H9 (cell line): ENCODE measurements at regions not wholly inside any gene's neighbourhood (a gene's known extent, or its start where the extent isn't known, plus 50 kb on each side); places are given as distances from the start of the nearest gene placed in this dataset.
A peak's percentile ranks its signal among the peaks of the same experiment; 100 is the strongest.
"Not testable (repeated sequence)": the region's sequence is repeated elsewhere in the genome, so short reads cannot be mapped to it uniquely, and the experiment has no call there.

ENCODE experiments used
- DNase-seq: peaks from one replicate; pipeline ENCODE4 v3.0.0-alpha.2; 2017
- H2AFZ ChIP-seq: one replicate; pipeline ENCODE4 v1.6.1; 2013; ENCODE audit warnings: mild to moderate bottlenecking, low read length, control low read depth, moderate library complexity
- H2AK5ac ChIP-seq: 2 replicates; pipeline ENCODE4 v1.6.1; 2013; ENCODE audit warnings: low read length, control low read depth, mixed read lengths; ENCODE audit not compliant: insufficient read length
- H2BK120ac ChIP-seq: one replicate; pipeline ENCODE4 v1.6.1; 2013; ENCODE audit warnings: low read depth, mild to moderate bottlenecking, low read length, control low read depth, inconsistent platforms; ENCODE audit not compliant: poor library complexity, severe bottlenecking
- H2BK12ac ChIP-seq: 2 replicates; pipeline ENCODE4 v1.6.1; 2013; ENCODE audit warnings: low read length, control low read depth, mixed read lengths, low read depth; ENCODE audit not compliant: insufficient read length
- H2BK15ac ChIP-seq: 2 replicates; pipeline ENCODE4 v1.6.1; 2013; ENCODE audit warnings: low read depth, low read length, control low read depth
- H2BK20ac ChIP-seq: one replicate; pipeline ENCODE4 v1.6.1; 2013; ENCODE audit warnings: low read depth, mild to moderate bottlenecking, low read length, control low read depth, inconsistent platforms; ENCODE audit not compliant: poor library complexity, severe bottlenecking
- H2BK5ac ChIP-seq: 2 replicates; pipeline ENCODE4 v1.6.1; 2013; ENCODE audit warnings: low read length, control low read depth, mixed read lengths; ENCODE audit not compliant: insufficient read length
- H3K14ac ChIP-seq: 2 replicates; pipeline ENCODE4 v1.6.1; 2013; ENCODE audit warnings: low read length, control low read depth; ENCODE audit not compliant: insufficient read depth
- H3K18ac ChIP-seq: 2 replicates; pipeline ENCODE4 v1.6.1; 2013; ENCODE audit warnings: low read depth, mild to moderate bottlenecking, mixed read lengths, low read length, control low read depth; ENCODE audit not compliant: insufficient read length
- H3K23ac ChIP-seq: 2 replicates; pipeline ENCODE4 v1.6.1; 2013; ENCODE audit warnings: low read length, control low read depth, mixed read lengths, low read depth; ENCODE audit not compliant: insufficient read length
- H3K23me2 ChIP-seq: 2 replicates; pipeline ENCODE4 v1.6.1; 2013; ENCODE audit warnings: low read depth, mild to moderate bottlenecking, mixed read lengths, low read length, control low read depth; ENCODE audit not compliant: insufficient read length, poor library complexity, severe bottlenecking
- H3K27ac ChIP-seq: 2 replicates; pipeline ENCODE4 v1.5.1; 2013; ENCODE audit warnings: low read length, control low read depth, mixed read lengths, low read depth; ENCODE audit not compliant: insufficient read length
- H3K27me3 ChIP-seq: 2 replicates; pipeline ENCODE4 v1.6.1; 2013; ENCODE audit warnings: low read length, control low read depth, inconsistent platforms; ENCODE audit not compliant: insufficient read depth
- H3K4ac ChIP-seq: 2 replicates; pipeline ENCODE4 v1.6.1; 2013; ENCODE audit warnings: low read depth, mild to moderate bottlenecking, control low read depth, inconsistent platforms, low read length, moderate library complexity
- H3K4me1 ChIP-seq: 2 replicates; pipeline ENCODE4 v1.6.1; 2013; ENCODE audit warnings: low read length, control low read depth, inconsistent platforms; ENCODE audit not compliant: insufficient read depth
- H3K4me2 ChIP-seq: 2 replicates; pipeline ENCODE4 v1.6.1; 2013; ENCODE audit warnings: low read length, control low read depth, mixed read lengths; ENCODE audit not compliant: insufficient read length, insufficient read depth
- H3K56ac ChIP-seq: 2 replicates; pipeline ENCODE4 v1.6.1; 2013; ENCODE audit warnings: low read depth, mild to moderate bottlenecking, mixed read lengths, low read length, control low read depth; ENCODE audit not compliant: insufficient read length
- H3K79me1 ChIP-seq: 2 replicates; pipeline ENCODE4 v1.6.1; 2013; ENCODE audit warnings: low read depth, mild to moderate bottlenecking, moderate library complexity, low read length, control low read depth, inconsistent platforms; ENCODE audit not compliant: insufficient read depth, poor library complexity, severe bottlenecking
- H3K79me2 ChIP-seq: 2 replicates; pipeline ENCODE4 v1.6.1; 2013; ENCODE audit warnings: low read length, control low read depth, inconsistent platforms; ENCODE audit not compliant: insufficient read depth
- H3K9ac ChIP-seq: 2 replicates; pipeline ENCODE4 v1.6.1; 2013; ENCODE audit warnings: low read length, control low read depth, mixed read lengths; ENCODE audit not compliant: insufficient read length; ENCODE audit errors: extremely low read depth
- H3K9me3 ChIP-seq: one replicate; pipeline ENCODE4 v1.6.1; 2013; ENCODE audit warnings: low read depth, low read length, inconsistent platforms; ENCODE audit not compliant: control insufficient read depth
- H3T11ph ChIP-seq: one replicate; pipeline ENCODE4 v1.6.1; 2013; ENCODE audit warnings: mild to moderate bottlenecking, low read length, control low read depth, inconsistent platforms
- H4K20me1 ChIP-seq: one replicate; pipeline ENCODE4 v1.6.1; 2013; ENCODE audit not compliant: control insufficient read depth, insufficient read length, insufficient read depth
- H4K5ac ChIP-seq: 2 replicates; pipeline ENCODE4 v1.6.1; 2013; ENCODE audit warnings: low read depth, mild to moderate bottlenecking, mixed read lengths, low read length, control low read depth; ENCODE audit not compliant: insufficient read length
- H4K8ac ChIP-seq: replicated peaks from 2 replicates; pipeline ENCODE4 v1.6.1; 2013; ENCODE audit warnings: low read length, control low read depth, mixed read lengths, low read depth; ENCODE audit not compliant: insufficient read length
- H4K91ac ChIP-seq: 2 replicates; pipeline ENCODE4 v1.6.1; 2013; ENCODE audit warnings: low read depth, mild to moderate bottlenecking, moderate library complexity, mixed read lengths, low read length, control low read depth; ENCODE audit not compliant: insufficient read length
- H3K27ac Mint-ChIP-seq, 3 experiments: 2 replicates in 2 of 3; 3 replicates in 1 of 3; pipeline ENCODE4 v1.8.0; 2020 to 2021; ENCODE audit warnings: mixed read lengths in 3 of 3, mild to moderate bottlenecking in 1 of 3, moderate library complexity in 1 of 3
- H3K27me3 Mint-ChIP-seq: 2 replicates; pipeline ENCODE4 v1.8.0; 2021; ENCODE audit warnings: low read depth, mild to moderate bottlenecking, moderate library complexity, mixed read lengths
- H3K36me3 Mint-ChIP-seq, 3 experiments: 2 replicates in 2 of 3; 3 replicates in 1 of 3; pipeline ENCODE4 v1.8.0; 2020 to 2021; ENCODE audit warnings: low read depth in 3 of 3, mixed read lengths in 3 of 3; ENCODE audit not compliant: insufficient read depth in 1 of 3
- H3K4me1 Mint-ChIP-seq, 2 experiments: 2 replicates each; pipeline ENCODE4 v1.8.0; 2020; ENCODE audit warnings: mixed read lengths in 2 of 2
- H3K4me3 Mint-ChIP-seq, 2 experiments: 2 replicates in 1 of 2; 3 replicates in 1 of 2; pipeline ENCODE4 v1.8.0; 2020 to 2021; ENCODE audit warnings: mild to moderate bottlenecking in 2 of 2, mixed read lengths in 2 of 2, moderate library complexity in 1 of 2
- H3K9me3 Mint-ChIP-seq, 2 experiments: 2 replicates in 1 of 2; 3 replicates in 1 of 2; pipeline ENCODE4 v1.8.0; 2020; ENCODE audit warnings: mild to moderate bottlenecking in 2 of 2, mixed read lengths in 2 of 2, moderate library complexity in 1 of 2
- WGBS: extraction: QIAGEN DNeasy Blood & Tissue Kit; methylation state at CpG from one replicate; pipeline ENCODE4 v1.1.7; 2013; ENCODE audit warnings: missing lambda C conversion rate, low lambda C conversion rate, mixed read lengths; ENCODE audit not compliant: insufficient read length; ENCODE audit errors: extremely low coverage; 5-methylcytosine and 5-hydroxymethylcytosine counted together
- TF ChIP-seq, protein P1 (sequence below): fragments of 200-600 bp; sonication (generic); conservative IDR thresholded peaks from 3 replicates; pipeline ENCODE4 v1.8.0; 2021; ENCODE audit warnings: antibody characterized with exemption, mild to moderate bottlenecking

DNA sequence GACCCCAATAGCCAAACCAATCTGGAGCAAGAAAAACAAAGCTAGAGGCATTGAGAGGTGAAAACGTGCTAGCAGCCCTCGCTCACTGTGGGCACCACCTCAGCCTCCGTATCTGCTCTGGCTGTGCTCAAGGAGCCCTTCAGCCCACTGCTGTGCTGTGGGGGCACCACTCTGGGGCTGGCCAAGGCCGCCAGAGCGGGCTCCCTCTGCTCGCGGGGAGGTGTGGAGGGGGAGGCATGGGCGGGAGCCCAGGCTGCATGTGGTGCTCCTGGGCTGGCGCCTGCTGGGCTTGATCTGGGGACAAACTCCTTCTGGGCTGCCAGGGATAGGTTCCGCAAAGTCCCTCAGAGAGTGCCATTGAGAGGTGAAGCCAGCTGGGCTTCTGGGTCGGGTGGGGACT is 1002.0 kb downstream of the GATA3 start:
- no peak overlapping the region for H4K5ac ChIP-seq
- H3K27me3 ChIP-seq, result no peaks in the 10 kb centered on the region
- no peaks in the 10 kb centered on the region for H3K79me2 ChIP-seq
- H4K91ac ChIP-seq, result no peak overlapping the region
- H3K27ac Mint-ChIP-seq, result no peak overlapping the region
- H4K8ac ChIP-seq, result no peak overlapping the region
- no peak overlapping the region for H3K4ac ChIP-seq
- H3K23ac ChIP-seq, result no peak overlapping the region
- no CpG with 5 or more reads among the region's 11 CpGs for WGBS
- no peak for DNase-seq
- H3K27me3 Mint-ChIP-seq, result peaks cover 4% of the 10 kb centered on the region
- no peaks in the 10 kb centered on the region; a peak in 1 of 7 replicates for H3K36me3 Mint-ChIP-seq
- H3K4me3 Mint-ChIP-seq, result no peak overlapping the region
- no peak overlapping the region for H3K14ac ChIP-seq
- H3K9ac ChIP-seq, result no peak overlapping the region
- no peaks in the 10 kb centered on the region for H3K4me1 ChIP-seq
- no peak overlapping the region for H3T11ph ChIP-seq
- H3K56ac ChIP-seq, result no peak overlapping the region
- H2BK15ac ChIP-seq, result no peak overlapping the region
- no peaks in the 10 kb centered on the region for H3K4me1 Mint-ChIP-seq
- no peaks in the 10 kb centered on the region for H4K20me1 ChIP-seq
- no peak overlapping the region for H2BK120ac ChIP-seq
- TF ChIP-seq, protein P1, sequence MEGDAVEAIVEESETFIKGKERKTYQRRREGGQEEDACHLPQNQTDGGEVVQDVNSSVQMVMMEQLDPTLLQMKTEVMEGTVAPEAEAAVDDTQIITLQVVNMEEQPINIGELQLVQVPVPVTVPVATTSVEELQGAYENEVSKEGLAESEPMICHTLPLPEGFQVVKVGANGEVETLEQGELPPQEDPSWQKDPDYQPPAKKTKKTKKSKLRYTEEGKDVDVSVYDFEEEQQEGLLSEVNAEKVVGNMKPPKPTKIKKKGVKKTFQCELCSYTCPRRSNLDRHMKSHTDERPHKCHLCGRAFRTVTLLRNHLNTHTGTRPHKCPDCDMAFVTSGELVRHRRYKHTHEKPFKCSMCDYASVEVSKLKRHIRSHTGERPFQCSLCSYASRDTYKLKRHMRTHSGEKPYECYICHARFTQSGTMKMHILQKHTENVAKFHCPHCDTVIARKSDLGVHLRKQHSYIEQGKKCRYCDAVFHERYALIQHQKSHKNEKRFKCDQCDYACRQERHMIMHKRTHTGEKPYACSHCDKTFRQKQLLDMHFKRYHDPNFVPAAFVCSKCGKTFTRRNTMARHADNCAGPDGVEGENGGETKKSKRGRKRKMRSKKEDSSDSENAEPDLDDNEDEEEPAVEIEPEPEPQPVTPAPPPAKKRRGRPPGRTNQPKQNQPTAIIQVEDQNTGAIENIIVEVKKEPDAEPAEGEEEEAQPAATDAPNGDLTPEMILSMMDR, result no peak
- H3K79me1 ChIP-seq, result no peaks in the 10 kb centered on the region
- no peak overlapping the region for H2BK5ac ChIP-seq
- no peak overlapping the region for H2AFZ ChIP-seq
- no peak overlapping the region for H2BK20ac ChIP-seq
- H3K18ac ChIP-seq, result no peak overlapping the region
- no peaks in the 10 kb centered on the region for H3K23me2 ChIP-seq
- H3K9me3 Mint-ChIP-seq, result peaks cover 0 to 8% of the 10 kb centered on the region in 2 experiments; a peak in 4 of 5 replicates
- H2AK5ac ChIP-seq, result no peak overlapping the region
- H3K4me2 ChIP-seq, result no peak overlapping the region
- H2BK12ac ChIP-seq, result no peak overlapping the region
- H3K9me3 ChIP-seq, result no peaks in the 10 kb centered on the region
- H3K27ac ChIP-seq, result no peak overlapping the region

DNA sequence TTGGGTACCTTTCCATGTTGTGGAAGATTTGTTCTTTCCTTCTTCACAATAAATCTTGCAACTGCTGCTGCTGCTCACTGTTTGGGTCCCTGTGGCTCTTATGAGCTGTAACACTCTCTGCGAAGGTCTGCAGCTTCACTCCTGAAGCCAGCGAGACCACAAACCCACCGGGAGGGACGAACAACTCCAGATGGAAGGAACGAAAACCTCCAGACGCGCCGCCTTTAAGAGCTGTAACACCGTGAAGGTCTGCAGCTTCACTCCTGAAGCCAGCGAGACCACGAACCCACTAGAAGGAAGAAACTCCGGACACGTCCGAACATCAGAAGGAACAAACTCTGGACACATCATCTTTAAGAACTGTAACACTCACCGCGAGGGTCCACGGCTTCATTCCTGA is 1002.8 kb downstream of the GATA3 start:
- not testable (repeated sequence) for H2BK5ac ChIP-seq, H3K4me2 ChIP-seq, H2BK15ac ChIP-seq, H4K91ac ChIP-seq, H3K9me3 Mint-ChIP-seq, H2BK20ac ChIP-seq, H3K23ac ChIP-seq, H3K4me3 Mint-ChIP-seq, H3K79me1 ChIP-seq, H3K79me2 ChIP-seq, H4K5ac ChIP-seq, H3K23me2 ChIP-seq, H3K27ac ChIP-seq, H3K4ac ChIP-seq, H3K36me3 Mint-ChIP-seq, H2AK5ac ChIP-seq, H3K18ac ChIP-seq, DNase-seq, H3K27me3 ChIP-seq, H2BK120ac ChIP-seq, H3K4me1 ChIP-seq, H2BK12ac ChIP-seq, H3K9ac ChIP-seq, H3K4me1 Mint-ChIP-seq, H3K14ac ChIP-seq, H3T11ph ChIP-seq, H4K20me1 ChIP-seq, H4K8ac ChIP-seq, H3K27me3 Mint-ChIP-seq, H3K9me3 ChIP-seq, H3K56ac ChIP-seq, H2AFZ ChIP-seq
- H3K27ac Mint-ChIP-seq, result 0 out of 7 replicates have a peak overlapping the region, but pooled peaks of 1 of the 3 experiments have one; percentile 8
- WGBS, result no CpG with 5 or more reads among the region's 17 CpGs
